ENCODE measurements at regions not wholly inside any gene's neighbourhood (a gene's known extent, or its start where the extent isn't known, plus 50 kb on each side); places are given as distances from the start of the nearest gene placed in this dataset.

DNA sequence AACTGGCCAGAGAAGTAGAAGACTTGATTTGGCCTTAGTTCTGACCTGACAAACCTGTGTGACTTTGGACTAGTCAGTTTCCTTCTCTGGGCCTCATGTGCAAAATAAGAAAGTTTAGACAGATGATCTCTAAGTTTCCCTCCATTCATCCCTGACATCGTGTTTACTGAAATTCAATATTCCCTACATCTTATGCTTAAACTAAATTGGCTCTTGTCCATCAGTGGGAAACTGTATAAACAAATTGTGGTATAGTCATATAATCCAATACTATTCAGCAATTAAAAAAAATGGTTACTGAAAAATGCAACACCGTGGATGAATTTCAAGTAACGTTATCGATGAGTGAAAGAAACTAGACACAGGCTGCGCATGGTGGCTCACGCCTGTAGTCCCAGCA lies 64.4 kb upstream of the HRH1 start:
- Mint-ChIP-seq H3K4me3 (no peak overlapping the region), H3K9me3 (no peaks in the 10 kb centered on the region), H3K27ac (no peak overlapping the region), H3K36me3 (ENCODE audit: low read depth) (no peaks in the 10 kb centered on the region), H3K27me3 (no peaks in the 10 kb centered on the region), H3K4me1 (no peaks in the 10 kb centered on the region)
- CTCF ChIA-PET: no interaction called here
- POLR2A ChIA-PET: no interaction called here
- DNase-seq: no peak

DNA sequence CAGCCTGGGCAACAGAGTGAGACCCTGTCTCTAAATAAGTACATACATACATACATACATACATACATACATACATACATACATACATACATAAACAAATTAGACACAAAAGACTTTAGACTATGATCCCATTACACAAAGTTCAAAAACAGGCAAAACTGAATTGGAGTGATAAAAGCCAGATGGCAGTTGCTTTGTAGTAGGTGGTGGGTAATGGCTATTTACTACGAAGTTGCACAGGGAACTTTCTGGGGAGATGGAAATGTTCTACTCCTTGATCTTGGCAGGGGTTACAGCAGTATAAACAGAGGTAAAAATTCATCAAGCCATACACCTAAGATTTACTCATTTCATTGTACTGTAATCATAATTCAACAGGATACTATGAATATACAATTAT lies 63.7 kb upstream of the HRH1 start:
- Mint-ChIP-seq H3K9me3 (no peaks in the 10 kb centered on the region), H3K4me1 (no peaks in the 10 kb centered on the region), H3K36me3 (ENCODE audit: low read depth) (no peaks in the 10 kb centered on the region), H3K27me3 (no peaks in the 10 kb centered on the region), H3K27ac (no peak overlapping the region), H3K4me3 (no peak overlapping the region)
- DNase-seq: no peak
- ChIA-PET CTCF (no interaction called here), POLR2A (no interaction called here)

DNA sequence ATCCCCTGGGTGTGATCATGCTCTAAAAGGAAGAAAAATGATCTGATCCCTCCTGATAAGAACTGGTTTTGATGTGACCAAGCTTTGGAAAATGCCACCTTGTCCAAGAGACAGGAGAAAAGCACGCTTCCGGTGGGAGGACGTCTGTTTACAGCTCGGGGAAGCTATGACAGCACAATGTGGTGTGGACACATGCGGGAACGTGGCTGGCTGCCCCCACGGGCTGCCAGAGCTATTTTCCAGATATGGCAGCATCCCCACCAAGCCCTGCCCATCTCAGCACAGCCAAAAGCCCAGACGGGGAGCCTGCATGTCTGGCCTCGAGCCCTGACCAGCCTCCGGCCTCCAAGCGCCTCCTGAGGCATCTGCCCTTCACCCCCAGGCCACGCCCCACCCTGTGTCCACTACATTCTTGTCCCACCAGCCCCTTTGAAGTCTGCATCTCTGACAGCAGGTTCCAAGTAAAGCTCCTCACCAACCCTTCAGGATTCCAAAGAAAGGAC lies 63.2 kb upstream of the HRH1 start:
- Mint-ChIP-seq H3K27ac (no peak overlapping the region), H3K4me1 (no peaks in the 10 kb centered on the region), H3K4me3 (no peak overlapping the region), H3K9me3 (no peaks in the 10 kb centered on the region), H3K36me3 (ENCODE audit: low read depth) (no peaks in the 10 kb centered on the region), H3K27me3 (no peaks in the 10 kb centered on the region)
- ChIA-PET POLR2A (no interaction called here), CTCF (no interaction called here)
- DNase-seq: no peak

DNA sequence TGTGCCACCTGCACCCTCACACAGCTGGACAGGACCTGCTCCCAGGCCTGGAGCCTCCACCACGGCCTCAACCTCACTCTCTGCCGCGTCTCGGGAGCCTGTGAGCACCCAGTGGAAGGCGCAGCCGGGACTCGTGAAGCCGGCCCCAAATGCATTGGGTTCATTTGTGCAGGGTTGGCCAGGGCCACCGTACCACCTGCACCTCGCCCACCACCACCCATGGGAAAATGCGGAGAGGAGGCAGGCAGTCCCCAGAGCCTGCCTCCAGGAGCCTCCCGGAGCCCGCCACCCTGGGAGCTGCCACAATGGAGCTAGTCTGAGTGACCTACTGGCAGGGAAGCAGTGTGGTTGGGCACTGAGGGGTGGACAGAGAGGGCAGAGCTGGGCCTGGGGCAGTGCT lies 62.5 kb upstream of the HRH1 start:
- Mint-ChIP-seq H3K27ac (no peak overlapping the region), H3K36me3 (ENCODE audit: low read depth) (no peaks in the 10 kb centered on the region), H3K4me3 (no peak overlapping the region), H3K4me1 (peaks cover 6% of the 10 kb centered on the region), H3K9me3 (no peaks in the 10 kb centered on the region), H3K27me3 (no peaks in the 10 kb centered on the region)
- POLR2A ChIA-PET: no interaction called here
- no peak for DNase-seq
- CTCF ChIA-PET: no interaction called here

DNA sequence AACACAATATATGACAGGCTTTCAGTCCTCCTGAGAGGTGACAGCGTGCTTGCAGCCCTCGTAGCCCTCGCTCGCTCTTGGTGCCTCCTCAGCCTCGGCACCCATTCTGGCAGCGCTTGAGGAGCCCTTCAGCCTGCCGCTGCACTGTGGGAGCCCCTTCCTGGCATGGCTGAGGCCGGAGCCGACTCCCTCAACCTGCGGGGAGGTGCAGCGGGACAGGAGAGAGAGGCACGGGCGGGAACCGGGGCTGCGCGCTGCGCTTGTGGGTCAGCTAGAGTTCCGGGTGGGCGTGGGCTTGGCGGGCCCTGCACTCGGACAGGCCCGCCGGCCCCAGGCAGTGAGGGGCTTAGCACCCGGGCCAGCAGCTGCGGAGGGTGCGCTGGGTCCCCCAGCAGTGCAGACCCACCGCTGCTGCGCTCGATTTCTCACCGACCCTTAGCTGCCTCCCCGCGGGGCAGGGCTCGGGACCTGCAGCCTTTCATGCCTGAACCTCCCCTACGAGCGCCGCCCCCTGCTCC lies 60.4 kb upstream of the HRH1 start:
- H3K4me3 Mint-ChIP-seq: no peak overlapping the region
- peaks cover 12% of the 10 kb centered on the region for H3K4me1 Mint-ChIP-seq
- no peaks in the 10 kb centered on the region for H3K9me3 Mint-ChIP-seq
- no peaks in the 10 kb centered on the region for H3K36me3 Mint-ChIP-seq (ENCODE audit: low read depth)
- H3K27me3 Mint-ChIP-seq: peaks cover 2% of the 10 kb centered on the region
- no peak overlapping the region for H3K27ac Mint-ChIP-seq
- DNase-seq: no peak
- POLR2A ChIA-PET: no interaction called here
- CTCF ChIA-PET: interaction anchor here (0.9 kb wide), 1 partner anchor 103 kb away, joined by 3 read pairs; no protein-coding TSS in a partner anchor

DNA sequence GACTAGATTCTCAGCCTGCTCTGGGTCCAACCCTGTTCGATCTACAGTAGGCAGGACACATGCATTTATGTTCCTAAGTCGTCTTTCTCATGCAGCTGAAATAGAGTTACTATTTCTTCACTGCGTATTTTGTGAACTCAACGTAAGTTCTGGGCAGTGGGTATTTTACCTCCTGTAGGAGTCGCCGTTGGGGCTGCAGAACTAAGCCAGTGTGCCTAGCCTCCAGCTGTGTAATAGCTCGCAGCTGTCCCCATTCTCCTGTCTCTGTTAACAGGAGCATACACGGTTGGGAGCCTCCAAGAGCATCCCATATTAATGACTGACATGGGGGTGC lies 58.4 kb upstream of the HRH1 start:
- H3K9me3 Mint-ChIP-seq: no peaks in the 10 kb centered on the region
- no peak overlapping the region for H3K27ac Mint-ChIP-seq
- no peak overlapping the region for H3K4me3 Mint-ChIP-seq
- DNase-seq: no peak
- H3K36me3 Mint-ChIP-seq (ENCODE audit: low read depth): no peaks in the 10 kb centered on the region
- ChIA-PET CTCF (interaction anchor here (0.6 kb wide), 1 partner anchor 35 kb away, joined by 4 read pairs; no protein-coding TSS in a partner anchor), POLR2A (no interaction called here)
- H3K4me1 Mint-ChIP-seq: peaks cover 12% of the 10 kb centered on the region
- peaks cover 5% of the 10 kb centered on the region for H3K27me3 Mint-ChIP-seq

DNA sequence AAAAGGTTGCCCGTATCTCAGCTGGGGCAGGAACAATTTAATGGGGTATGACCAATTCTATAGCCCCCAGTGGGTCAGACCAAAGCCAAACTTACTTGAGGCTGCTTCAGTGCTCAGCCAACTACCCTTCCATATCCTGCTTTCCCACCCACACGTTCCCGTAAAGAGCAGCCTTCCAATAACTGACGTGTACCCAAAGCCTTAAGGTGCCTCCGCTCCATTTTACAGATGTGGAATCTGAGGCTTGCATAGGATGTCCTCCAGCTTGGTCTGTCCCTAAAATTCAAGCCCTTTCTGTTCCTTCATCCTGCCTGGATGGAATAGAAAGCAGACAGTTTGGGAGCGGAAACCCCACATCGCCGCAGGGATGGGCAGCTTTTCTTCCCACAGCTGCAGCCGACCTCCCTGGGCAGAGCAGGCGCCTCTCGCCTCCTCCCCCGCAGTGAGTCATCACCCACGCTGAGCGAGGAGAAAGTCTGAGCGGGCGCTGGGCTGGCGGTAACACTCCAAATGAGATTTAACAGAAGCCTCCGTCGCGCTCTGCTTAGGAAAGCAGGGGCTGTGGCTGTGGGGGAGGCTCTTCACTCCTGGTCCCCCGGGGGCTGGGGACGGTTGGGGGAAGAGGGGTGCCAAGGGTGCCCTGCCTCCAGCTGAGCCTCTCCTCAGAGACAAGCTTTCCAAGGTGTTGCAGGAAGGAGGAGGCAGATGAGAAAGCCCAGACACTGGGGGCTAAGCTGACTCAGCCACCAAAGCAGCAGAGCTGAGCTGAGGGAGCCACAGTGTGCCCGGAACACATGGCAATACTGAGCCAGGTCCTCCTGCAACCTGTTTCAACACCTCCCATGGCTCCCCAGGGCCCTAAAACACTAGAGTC lies 57.8 kb upstream of the HRH1 start:
- Mint-ChIP-seq H3K36me3 (ENCODE audit: low read depth) (no peaks in the 10 kb centered on the region), H3K4me1 (peaks cover 12% of the 10 kb centered on the region), H3K27me3 (peaks cover 5% of the 10 kb centered on the region), H3K9me3 (no peaks in the 10 kb centered on the region), H3K27ac (no peak overlapping the region), H3K4me3 (no peak overlapping the region)
- DNase-seq: peak; percentile 41
- ChIA-PET POLR2A (no interaction called here), CTCF (interaction anchor here (0.6 to 1.0 kb wide), 3 partner anchors 36 to 118 kb away, joined by 3 to 4 read pairs (median 3); no protein-coding TSS in a partner anchor)

GRCh38 chr3:11099306-11099705 lies 55.0 kb upstream of the HRH1 start:
- Mint-ChIP-seq H3K27ac (no peak overlapping the region), H3K4me1 (peaks cover 12% of the 10 kb centered on the region), H3K36me3 (ENCODE audit: low read depth) (no peaks in the 10 kb centered on the region), H3K4me3 (no peak overlapping the region), H3K9me3 (peaks cover 10% of the 10 kb centered on the region), H3K27me3 (peaks cover 12% of the 10 kb centered on the region)
- no peak for DNase-seq
- ChIA-PET CTCF (no interaction called here), POLR2A (no interaction called here)

Data from activated CD4-positive, alpha-beta T cell treated with anti-CD3 and anti-CD28 coated beads, Interleukin-2, amount 10 ng/mL, durations not matched to agents 7 days and 5 days (primary cell).